SK-N-SH (cell line): ENCODE measurements at regions not wholly inside any gene's neighbourhood (a gene's known extent, or its start where the extent isn't known, plus 50 kb on each side); places are given as distances from the start of the nearest gene placed in this dataset.

Experiments used
- CTCF ChIA-PET: fragments of 300-600, 350-600 bp; formaldehyde crosslinking; extraction: SDS; loops from one replicate; lab custom pipeline; 2021; lab: Yijun Ruan, JAX
- POLR2A ChIA-PET: fragments of 350-600 bp; sonication (Branson Sonifier 250); formaldehyde crosslinking; extraction: SDS; loops from one replicate; lab custom pipeline; 2020; ENCODE audit warnings: antibody characterized with exemption, inconsistent platforms; lab: Yijun Ruan, JAX
- DNase-seq: peaks from one replicate; pipeline ENCODE4 v3.0.0; 2012
- H2AFZ ChIP-seq: fragments of 200-600 bp; sonication (generic); 2 replicates; pipeline ENCODE4 v1.8.1; 2016; ENCODE audit warnings: antibody characterized with exemption, mild to moderate bottlenecking, low read depth
- H3F3A ChIP-seq: fragments of 200-600 bp; sonication (generic); replicated peaks from 2 replicates; pipeline ENCODE3; 2016; ENCODE audit warnings: antibody characterized with exemption, mild to moderate bottlenecking; ENCODE audit not compliant: insufficient read depth
- H3K27ac ChIP-seq, 2 experiments: fragments of 200-500 bp in 1 of 2; fragments of 200-600 bp in 1 of 2; sonication (Bioruptor generic) in 1 of 2; sonication (generic), shearing (Covaris generic) in 1 of 2; 2 replicates each; pipeline versions ENCODE4 v1.5.1 to v1.6.1; 2014 to 2016; ENCODE audit warnings: low read depth in 2 of 2, inconsistent platforms in 1 of 2, low read length in 1 of 2, mild to moderate bottlenecking in 1 of 2, mixed read lengths in 1 of 2
- H3K27me3 ChIP-seq: fragments of 200-600 bp; sonication (generic), shearing (Covaris generic); 2 replicates; pipeline ENCODE4 v1.6.1; 2016; ENCODE audit warnings: mixed run types; ENCODE audit not compliant: insufficient read depth
- H3K36me3 ChIP-seq, 2 experiments: fragments of 200-500 bp in 1 of 2; fragments of 200-600 bp in 1 of 2; sonication (Bioruptor generic) in 1 of 2; sonication (generic) in 1 of 2; replicated peaks in 1 of 2; 2 replicates each; pipeline versions ENCODE3 to v1.5.1; 2014 to 2016; ENCODE audit warnings: low read length in 1 of 2, mild to moderate bottlenecking in 1 of 2; ENCODE audit not compliant: insufficient read depth in 2 of 2, control insufficient read depth in 1 of 2
- H3K4me1 ChIP-seq, 2 experiments: fragments of 200-500 bp in 1 of 2; fragments of 200-600 bp in 1 of 2; sonication (Bioruptor generic) in 1 of 2; sonication (generic), shearing (Covaris generic) in 1 of 2; 2 replicates each; pipeline versions ENCODE4 v1.5.1 to v1.6.1; 2014 to 2016; ENCODE audit warnings: low read depth in 1 of 2, low read length in 1 of 2, mixed run types in 1 of 2; ENCODE audit not compliant: insufficient read depth in 2 of 2, control insufficient read depth in 1 of 2
- H3K4me2 ChIP-seq: fragments of 200-600 bp; sonication (generic), shearing (Covaris generic); 2 replicates; pipeline ENCODE4 v1.6.1; 2017; ENCODE audit warnings: mixed run types
- H3K4me3 ChIP-seq, 2 experiments: fragments of 200-500 bp in 1 of 2; fragments of 200-600 bp in 1 of 2; sonication (Bioruptor generic) in 1 of 2; sonication (generic), shearing (Covaris generic) in 1 of 2; 2 replicates each; pipeline versions ENCODE4 v1.5.1 to v1.8.1; 2014 to 2016; ENCODE audit warnings: low read depth in 2 of 2, inconsistent platforms in 1 of 2, low read length in 1 of 2, mild to moderate bottlenecking in 1 of 2, mixed read lengths in 1 of 2, moderate library complexity in 1 of 2
- H3K79me2 ChIP-seq: fragments of 200-600 bp; sonication (generic); 2 replicates; pipeline ENCODE4 v1.8.1; 2017; ENCODE audit warnings: mild to moderate bottlenecking; ENCODE audit not compliant: insufficient read depth
- H3K9ac ChIP-seq: fragments of 200-600 bp; sonication (generic); 2 replicates; pipeline ENCODE4 v1.6.1; 2017; ENCODE audit warnings: mixed run types
- H3K9me2 ChIP-seq: fragments of 200-600 bp; sonication (generic); 2 replicates; pipeline ENCODE4 v1.6.1; 2017; ENCODE audit warnings: mixed run types
- H3K9me3 ChIP-seq: fragments of 200-600 bp; sonication (generic); 2 replicates; pipeline ENCODE4 v1.6.1; 2017; ENCODE audit warnings: mixed run types, mild to moderate bottlenecking, moderate library complexity
- H4K20me1 ChIP-seq: fragments of 200-600 bp; sonication (generic); 2 replicates; pipeline ENCODE4 v1.6.1; 2017; ENCODE audit warnings: mild to moderate bottlenecking, mixed run types; ENCODE audit not compliant: insufficient read depth
- FOXM1 ChIP-seq: IDR thresholded peaks from 2 replicates; pipeline ENCODE4 v1.4.0; 2012; ENCODE audit warnings: low read depth, mild to moderate bottlenecking
- JUND ChIP-seq: IDR thresholded peaks from 2 replicates; pipeline ENCODE4 v1.4.0; 2012
- MEF2A ChIP-seq: IDR thresholded peaks from 2 replicates; pipeline ENCODE4 v1.4.0; 2012; ENCODE audit warnings: low read depth, borderline replicate concordance
- NRF1 ChIP-seq: IDR thresholded peaks from 2 replicates; pipeline ENCODE4 v1.6.1; 2012; ENCODE audit warnings: low read depth, mild to moderate bottlenecking, low read length
- POLR2AphosphoS5 ChIP-seq: IDR thresholded peaks from 2 replicates; pipeline ENCODE4 v1.6.1; 2012; ENCODE audit warnings: low read depth, low read length
- RAD21 ChIP-seq: IDR thresholded peaks from 2 replicates; pipeline ENCODE4 v1.6.1; 2012; ENCODE audit warnings: mild to moderate bottlenecking, low read length
- RCOR1 ChIP-seq: fragments of 150-350 bp; IDR thresholded peaks from 2 replicates; pipeline ENCODE4 v1.6.1; 2017; ENCODE audit warnings: antibody characterized with exemption, low read length
- RFX5 ChIP-seq: IDR thresholded peaks from 2 replicates; pipeline ENCODE4 v1.6.1; 2012; ENCODE audit warnings: mild to moderate bottlenecking, improper control_type of control experiment, low read length
- RXRA ChIP-seq: IDR thresholded peaks from 2 replicates; pipeline ENCODE4 v1.4.0; 2012; ENCODE audit warnings: low read depth, mild to moderate bottlenecking, borderline replicate concordance
- SIN3A ChIP-seq: IDR thresholded peaks from 2 replicates; pipeline ENCODE4 v1.6.1; 2012; ENCODE audit warnings: low read depth, mild to moderate bottlenecking, low read length, moderate library complexity, borderline replicate concordance
- TAF1 ChIP-seq: IDR thresholded peaks from 2 replicates; pipeline ENCODE4 v1.6.1; 2012; ENCODE audit warnings: low read depth, mild to moderate bottlenecking, low read length, moderate library complexity, borderline replicate concordance
- TEAD4 ChIP-seq: IDR thresholded peaks from 2 replicates; pipeline ENCODE4 v1.4.0; 2012; ENCODE audit warnings: mild to moderate bottlenecking, borderline replicate concordance; ENCODE audit not compliant: insufficient read depth
- YY1 ChIP-seq: IDR thresholded peaks from 2 replicates; pipeline ENCODE4 v1.4.0; 2012; ENCODE audit warnings: low read depth, mild to moderate bottlenecking
- WGBS: methylation state at CpG from one replicate; pipeline ENCODE4 v1.1.6; 2017; ENCODE audit warnings: low lambda C conversion rate; 5-methylcytosine and 5-hydroxymethylcytosine counted together
- TF ChIP-seq, protein P1 (sequence below): fragments of 150-350 bp; IDR thresholded peaks from 2 replicates; pipeline ENCODE4 v1.6.1; 2016; ENCODE audit warnings: mild to moderate bottlenecking, low read depth, low read length
- TF ChIP-seq, protein P2 (sequence below): IDR thresholded peaks from 2 replicates; pipeline ENCODE4; 2012
- TF ChIP-seq, protein P3 (sequence below): IDR thresholded peaks from 2 replicates; pipeline ENCODE4 v1.6.1; 2012; ENCODE audit warnings: mild to moderate bottlenecking, low read depth, low read length, moderate library complexity
- TF ChIP-seq, protein P4 (sequence below): IDR thresholded peaks from 2 replicates; pipeline ENCODE4 v1.4.0; 2012; ENCODE audit warnings: low read depth, borderline replicate concordance
- TF ChIP-seq, protein P5 (sequence below): IDR thresholded peaks from 2 replicates; pipeline ENCODE4 v1.4.0; 2012; ENCODE audit warnings: low read depth

DNA sequence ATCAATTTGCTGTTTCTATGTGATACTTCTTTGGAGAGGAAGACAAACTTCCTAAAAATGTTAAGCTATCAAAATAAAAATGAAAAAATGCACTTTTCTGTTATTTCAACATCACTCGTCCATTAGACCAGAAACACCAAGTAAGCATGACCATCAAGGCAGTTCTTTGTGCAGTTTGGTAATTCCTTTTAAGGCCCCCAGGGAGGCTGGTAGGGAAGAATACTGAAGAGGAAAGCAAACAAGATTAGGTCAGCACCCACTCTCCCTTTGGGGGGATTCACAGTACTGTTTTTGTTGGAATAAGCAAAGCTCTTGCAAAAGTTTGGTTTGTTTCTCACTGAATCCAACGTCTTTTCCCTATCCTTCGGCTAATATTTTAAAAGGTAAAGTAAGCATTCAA, 206.8 kb upstream of the SLC35B3 start (continued):
- no peak for TF ChIP-seq POLR2AphosphoS5

DNA sequence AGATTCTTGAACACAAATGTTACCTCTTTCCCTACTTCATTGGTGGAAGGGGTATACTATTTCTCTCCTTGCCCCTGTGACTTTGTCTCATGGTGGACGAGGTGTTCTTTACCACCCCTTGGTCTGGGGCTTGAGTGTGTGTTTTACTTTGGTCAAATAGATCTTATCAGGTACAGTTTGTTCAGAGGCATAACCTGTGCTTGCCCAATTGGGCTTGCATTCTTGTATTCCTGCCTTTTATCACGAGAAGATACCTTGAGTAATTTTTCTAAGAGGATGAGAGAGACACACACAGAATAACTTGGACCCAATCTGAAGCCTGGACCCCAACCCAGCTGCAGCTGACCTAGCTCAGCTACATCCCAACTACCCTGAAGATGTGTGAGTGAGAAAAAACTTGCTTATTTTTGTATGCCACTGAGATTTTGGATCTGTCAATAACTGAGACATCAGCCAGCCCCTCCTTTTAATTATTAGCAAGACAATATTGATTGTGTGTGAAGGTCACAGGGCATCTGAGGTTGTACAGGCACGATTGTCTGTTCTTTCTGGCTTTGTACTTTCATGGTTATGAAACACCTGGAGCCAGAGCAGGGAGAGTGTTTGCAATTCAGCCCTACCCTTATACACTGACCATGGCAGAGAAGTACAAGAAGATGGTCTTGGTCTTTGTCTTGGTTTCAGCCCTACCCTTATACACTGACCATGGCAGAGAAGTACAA, 204.7 kb upstream of the SLC35B3 start:
- H3K27ac ChIP-seq: no peak overlapping the region
- ChIA-PET POLR2A (no interaction called here), CTCF (no interaction called here)
- H3K4me3 ChIP-seq: no peak overlapping the region
- H2AFZ ChIP-seq: no peak overlapping the region
- no peaks in the 10 kb centered on the region for H3K9me2 ChIP-seq
- TF ChIP-seq NRF1 (no peak), YY1 (no peak), JUND (no peak), SIN3A (no peak), FOXM1 (no peak), RFX5 (no peak), MEF2A (no peak), RAD21 (no peak), TEAD4 (no peak), POLR2AphosphoS5 (no peak), RCOR1 (no peak), TAF1 (no peak), RXRA (no peak)
- TF ChIP-seq, protein P1, sequence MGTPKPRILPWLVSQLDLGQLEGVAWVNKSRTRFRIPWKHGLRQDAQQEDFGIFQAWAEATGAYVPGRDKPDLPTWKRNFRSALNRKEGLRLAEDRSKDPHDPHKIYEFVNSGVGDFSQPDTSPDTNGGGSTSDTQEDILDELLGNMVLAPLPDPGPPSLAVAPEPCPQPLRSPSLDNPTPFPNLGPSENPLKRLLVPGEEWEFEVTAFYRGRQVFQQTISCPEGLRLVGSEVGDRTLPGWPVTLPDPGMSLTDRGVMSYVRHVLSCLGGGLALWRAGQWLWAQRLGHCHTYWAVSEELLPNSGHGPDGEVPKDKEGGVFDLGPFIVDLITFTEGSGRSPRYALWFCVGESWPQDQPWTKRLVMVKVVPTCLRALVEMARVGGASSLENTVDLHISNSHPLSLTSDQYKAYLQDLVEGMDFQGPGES: no peak
- TF ChIP-seq, protein P2, sequence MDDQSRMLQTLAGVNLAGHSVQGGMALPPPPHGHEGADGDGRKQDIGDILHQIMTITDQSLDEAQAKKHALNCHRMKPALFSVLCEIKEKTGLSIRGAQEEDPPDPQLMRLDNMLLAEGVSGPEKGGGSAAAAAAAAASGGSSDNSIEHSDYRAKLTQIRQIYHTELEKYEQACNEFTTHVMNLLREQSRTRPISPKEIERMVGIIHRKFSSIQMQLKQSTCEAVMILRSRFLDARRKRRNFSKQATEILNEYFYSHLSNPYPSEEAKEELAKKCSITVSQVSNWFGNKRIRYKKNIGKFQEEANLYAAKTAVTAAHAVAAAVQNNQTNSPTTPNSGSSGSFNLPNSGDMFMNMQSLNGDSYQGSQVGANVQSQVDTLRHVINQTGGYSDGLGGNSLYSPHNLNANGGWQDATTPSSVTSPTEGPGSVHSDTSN: no peak
- TF ChIP-seq, protein P3, sequence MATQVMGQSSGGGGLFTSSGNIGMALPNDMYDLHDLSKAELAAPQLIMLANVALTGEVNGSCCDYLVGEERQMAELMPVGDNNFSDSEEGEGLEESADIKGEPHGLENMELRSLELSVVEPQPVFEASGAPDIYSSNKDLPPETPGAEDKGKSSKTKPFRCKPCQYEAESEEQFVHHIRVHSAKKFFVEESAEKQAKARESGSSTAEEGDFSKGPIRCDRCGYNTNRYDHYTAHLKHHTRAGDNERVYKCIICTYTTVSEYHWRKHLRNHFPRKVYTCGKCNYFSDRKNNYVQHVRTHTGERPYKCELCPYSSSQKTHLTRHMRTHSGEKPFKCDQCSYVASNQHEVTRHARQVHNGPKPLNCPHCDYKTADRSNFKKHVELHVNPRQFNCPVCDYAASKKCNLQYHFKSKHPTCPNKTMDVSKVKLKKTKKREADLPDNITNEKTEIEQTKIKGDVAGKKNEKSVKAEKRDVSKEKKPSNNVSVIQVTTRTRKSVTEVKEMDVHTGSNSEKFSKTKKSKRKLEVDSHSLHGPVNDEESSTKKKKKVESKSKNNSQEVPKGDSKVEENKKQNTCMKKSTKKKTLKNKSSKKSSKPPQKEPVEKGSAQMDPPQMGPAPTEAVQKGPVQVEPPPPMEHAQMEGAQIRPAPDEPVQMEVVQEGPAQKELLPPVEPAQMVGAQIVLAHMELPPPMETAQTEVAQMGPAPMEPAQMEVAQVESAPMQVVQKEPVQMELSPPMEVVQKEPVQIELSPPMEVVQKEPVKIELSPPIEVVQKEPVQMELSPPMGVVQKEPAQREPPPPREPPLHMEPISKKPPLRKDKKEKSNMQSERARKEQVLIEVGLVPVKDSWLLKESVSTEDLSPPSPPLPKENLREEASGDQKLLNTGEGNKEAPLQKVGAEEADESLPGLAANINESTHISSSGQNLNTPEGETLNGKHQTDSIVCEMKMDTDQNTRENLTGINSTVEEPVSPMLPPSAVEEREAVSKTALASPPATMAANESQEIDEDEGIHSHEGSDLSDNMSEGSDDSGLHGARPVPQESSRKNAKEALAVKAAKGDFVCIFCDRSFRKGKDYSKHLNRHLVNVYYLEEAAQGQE: no peak
- TF ChIP-seq, protein P4, sequence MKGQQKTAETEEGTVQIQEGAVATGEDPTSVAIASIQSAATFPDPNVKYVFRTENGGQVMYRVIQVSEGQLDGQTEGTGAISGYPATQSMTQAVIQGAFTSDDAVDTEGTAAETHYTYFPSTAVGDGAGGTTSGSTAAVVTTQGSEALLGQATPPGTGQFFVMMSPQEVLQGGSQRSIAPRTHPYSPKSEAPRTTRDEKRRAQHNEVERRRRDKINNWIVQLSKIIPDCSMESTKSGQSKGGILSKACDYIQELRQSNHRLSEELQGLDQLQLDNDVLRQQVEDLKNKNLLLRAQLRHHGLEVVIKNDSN: no peak
- TF ChIP-seq, protein P5, sequence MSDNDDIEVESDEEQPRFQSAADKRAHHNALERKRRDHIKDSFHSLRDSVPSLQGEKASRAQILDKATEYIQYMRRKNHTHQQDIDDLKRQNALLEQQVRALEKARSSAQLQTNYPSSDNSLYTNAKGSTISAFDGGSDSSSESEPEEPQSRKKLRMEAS: no peak
- DNase-seq: no peak
- H3K36me3 ChIP-seq: no peaks in the 10 kb centered on the region
- no peaks in the 10 kb centered on the region for H3K27me3 ChIP-seq
- H3K79me2 ChIP-seq: no peaks in the 10 kb centered on the region
- no peak overlapping the region for H3K4me2 ChIP-seq
- no peak overlapping the region for H3K9ac ChIP-seq
- WGBS: 2% methylated on average over 3 of the region's 3 CpGs
- no peaks in the 10 kb centered on the region for H3F3A ChIP-seq
- no peaks in the 10 kb centered on the region for H4K20me1 ChIP-seq
- H3K4me1 ChIP-seq: no peaks in the 10 kb centered on the region
- no peaks in the 10 kb centered on the region for H3K9me3 ChIP-seq
